Spleen (tissue), 11 donors: ENCODE measurements at regions not wholly inside any gene's neighbourhood (a gene's known extent, or its start where the extent isn't known, plus 50 kb on each side); places are given as distances from the start of the nearest gene placed in this dataset.
"Not testable (repeated sequence)": the region's sequence is repeated elsewhere in the genome, so short reads cannot be mapped to it uniquely, and the experiment has no call there.

Experiments
- DNase-seq: peaks from one replicate; pipeline ENCODE4 v3.0.0-alpha.2; 2020
- H3K27ac ChIP-seq, 8 donors: fragments of 200-600 bp; sonication (generic) in 7 of 8; 1 replicate in 4 of 8; 2 replicates in 4 of 8; pipeline versions ENCODE4 v1.5.0 to v1.8.0; 2016 to 2021; ENCODE audit warnings: inconsistent platforms in 4 of 8, mild to moderate bottlenecking in 4 of 8, moderate library complexity in 1 of 8
- H3K27me3 ChIP-seq, 7 donors: fragments of 200-600 bp; sonication (generic) in 6 of 7; replicated peaks in 1 of 7; 1 replicate in 4 of 7; 2 replicates in 3 of 7; pipeline versions ENCODE4 v1.5.0 to v1.8.0; 2016 to 2021; ENCODE audit warnings: inconsistent platforms in 3 of 7, mild to moderate bottlenecking in 1 of 7
- H3K36me3 ChIP-seq, 6 donors: fragments of 200-600 bp; sonication (generic) in 5 of 6; 1 replicate in 4 of 6; 2 replicates in 2 of 6; pipeline versions ENCODE4 v1.5.0 to v1.8.0; 2016 to 2021; ENCODE audit warnings: inconsistent platforms in 2 of 6
- H3K4me1 ChIP-seq, 6 donors: fragments of 200-600 bp; sonication (generic) in 5 of 6; 1 replicate in 3 of 6; 2 replicates in 3 of 6; pipeline versions ENCODE4 v1.5.0 to v1.8.0; 2016 to 2021; ENCODE audit warnings: inconsistent platforms in 3 of 6
- H3K4me3 ChIP-seq, 8 donors: fragments of 200-600 bp; sonication (generic) in 7 of 8; 1 replicate in 4 of 8; 2 replicates in 4 of 8; pipeline versions ENCODE4 v1.5.0 to v1.8.0; 2016 to 2021; ENCODE audit warnings: inconsistent platforms in 4 of 8, mild to moderate bottlenecking in 4 of 8, moderate library complexity in 2 of 8
- H3K9me3 ChIP-seq, 8 donors: fragments of 200-600 bp; sonication (generic) in 7 of 8; 1 replicate in 4 of 8; 2 replicates in 4 of 8; pipeline versions ENCODE4 v1.5.0 to v1.8.0; 2016 to 2021; ENCODE audit warnings: inconsistent platforms in 4 of 8
- CTCF ChIP-seq, 11 experiments: fragments of 200-600 bp in 7 of 11; fragments of 450-650 bp in 4 of 11; sonication (generic) in 4 of 11; IDR thresholded peaks in 8 of 11; conservative IDR thresholded peaks in 3 of 11; 1 replicate in 7 of 11; 2 replicates in 4 of 11; pipeline versions ENCODE4 v1.4.0 to v1.8.0; 2016 to 2021; ENCODE audit warnings: antibody characterized with exemption in 11 of 11, inconsistent platforms in 4 of 11, mild to moderate bottlenecking in 1 of 11
- POLR2A ChIP-seq, 3 donors: fragments of 450-650 bp; IDR thresholded peaks; one replicate each; pipeline ENCODE4 v1.5.1; 2017; ENCODE audit warnings: antibody characterized with exemption in 3 of 3, mild to moderate bottlenecking in 1 of 3
- POLR2AphosphoS5 ChIP-seq, 3 donors: sonication (generic); formaldehyde crosslinking; IDR thresholded peaks; one replicate each; pipeline ENCODE4 v1.5.1; 2017; ENCODE audit warnings: antibody characterized with exemption in 3 of 3
- WGBS, 5 donors: extraction: QIAGEN DNeasy Blood & Tissue Kit in 3 of 5; methylation state at CpG; one replicate each; pipeline versions ENCODE4 v1.1.5 to v1.1.7; 2013 to 2018; 5-methylcytosine and 5-hydroxymethylcytosine counted together
- intact Hi-C: fragments of 100-400 bp; cut with DNase I; formaldehyde crosslinking; loops from one replicate; pipeline ENCODE4 v1.15.0; 2023; ENCODE audit warnings: low total_unique reads
- donor health status: healthy with polysubstance abuse.
- donor health status: DM: no; HTN: no; CAD: no; lungs with moderate emphysema.
- donor health status: DM: no; HTN: no; CAD: no.
- donor health status: Bipolar disorder and iron deficiency.
- donor health status: healthy.
- donor health status: DM: no; HTN: no; CAD: no.
- donor health status: DM: yes; HTN: yes; CAD: no.

GRCh38 chr10:65284495-65285041, 1641.3 kb upstream of the LRRTM3 start:
- 82 to 91% (median 88%) methylated on average over 5 of the region's 5 CpGs for WGBS, 5 donors
- no peaks in the 10 kb centered on the region for H3K36me3 ChIP-seq
- TF ChIP-seq POLR2AphosphoS5 (IDR thresholded peaks at IDR 0.05): no peak
- TF ChIP-seq POLR2A (IDR thresholded peaks at IDR 0.05): no peak
- TF ChIP-seq CTCF (IDR thresholded peaks at IDR 0.05 in 8 of 11, conservative IDR thresholded peaks at IDR 0.05 in 3 of 11): no peak
- no peak for DNase-seq
- H3K4me3 ChIP-seq: no peak overlapping the region
- intact Hi-C loops: no loop called here
- no peak overlapping the region for H3K27ac ChIP-seq
- H3K4me1 ChIP-seq: no peaks in the 10 kb centered on the region
- H3K27me3 ChIP-seq: no peaks in the 10 kb centered on the region
- peaks cover 0 to 42% (median 25%) of the 10 kb centered on the region in 8 donors for H3K9me3 ChIP-seq

GRCh38 chr10:65285726-65286125, 1640.1 kb upstream of the LRRTM3 start:
- H3K36me3 ChIP-seq, H3K4me1 ChIP-seq, DNase-seq, intact Hi-C loops, H3K27ac ChIP-seq, H3K4me3 ChIP-seq, H3K27me3 ChIP-seq: not testable (repeated sequence)
- H3K9me3 ChIP-seq: peaks cover 0 to 33% (median 14%) of the 10 kb centered on the region in 8 donors
- WGBS, 5 donors: 80 to 95% (median 87%) methylated on average over 3 of the region's 3 CpGs

GRCh38 chr10:65291286-65291685, 1634.5 kb upstream of the LRRTM3 start:
- DNase-seq: no peak
- no peak for TF ChIP-seq CTCF (IDR thresholded peaks at IDR 0.05 in 8 of 11, conservative IDR thresholded peaks at IDR 0.05 in 3 of 11)
- TF ChIP-seq POLR2A (IDR thresholded peaks at IDR 0.05): no peak
- no peak for TF ChIP-seq POLR2AphosphoS5 (IDR thresholded peaks at IDR 0.05)
- Histone ChIP-seq H3K4me1 (no peaks in the 10 kb centered on the region), H3K27ac (no peak overlapping the region), H3K9me3 (peaks cover 0 to 10% (median 0%) of the 10 kb centered on the region in 8 donors), H3K36me3 (no peaks in the 10 kb centered on the region), H3K27me3 (no peaks in the 10 kb centered on the region), H3K4me3 (no peak overlapping the region)
- 89 to 98% (median 93%) methylated on average over 1 of the region's 1 CpG for WGBS, 5 donors
- intact Hi-C loops: no loop called here

- Histone ChIP-seq H3K9me3 (no peaks in the 10 kb centered on the region), H3K27ac (no peak overlapping the region), H3K4me1 (no peaks in the 10 kb centered on the region), H3K36me3 (no peaks in the 10 kb centered on the region), H3K4me3 (no peak overlapping the region), H3K27me3 (no peaks in the 10 kb centered on the region)
- intact Hi-C loops: no loop called here
- TF ChIP-seq POLR2AphosphoS5 (IDR thresholded peaks at IDR 0.05): no peak
- TF ChIP-seq CTCF (IDR thresholded peaks at IDR 0.05 in 8 of 11, conservative IDR thresholded peaks at IDR 0.05 in 3 of 11): no peak
- no peak for TF ChIP-seq POLR2A (IDR thresholded peaks at IDR 0.05)
- WGBS, 5 donors: 92 to 96% (median 93%) methylated on average over 3 of the region's 3 CpGs
- DNase-seq: no peak
Observed at GRCh38 chr10:65292551-65292950, 1633.3 kb upstream of the LRRTM3 start.

- no peak overlapping the region for H3K4me3 ChIP-seq
- H3K36me3 ChIP-seq: no peaks in the 10 kb centered on the region
- DNase-seq: no peak
- 3 to 23% (median 20%) methylated on average over 1 of the region's 1 CpG for WGBS, 5 donors
- no peaks in the 10 kb centered on the region for H3K27me3 ChIP-seq
- H3K4me1 ChIP-seq: no peaks in the 10 kb centered on the region
- intact Hi-C loops: no loop called here
- no peaks in the 10 kb centered on the region for H3K9me3 ChIP-seq
- H3K27ac ChIP-seq: no peak overlapping the region
- TF ChIP-seq CTCF (IDR thresholded peaks at IDR 0.05 in 8 of 11, conservative IDR thresholded peaks at IDR 0.05 in 3 of 11) (no peak), POLR2A (IDR thresholded peaks at IDR 0.05) (no peak), POLR2AphosphoS5 (IDR thresholded peaks at IDR 0.05) (no peak)
Observed at GRCh38 chr10:65294329-65294728, 1631.5 kb upstream of the LRRTM3 start.
